H1 (cell line): ENCODE measurements at regions not wholly inside any gene's neighbourhood (a gene's known extent, or its start where the extent isn't known, plus 50 kb on each side); places are given as distances from the start of the nearest gene placed in this dataset.

ENCODE experiments used
- CTCF ChIA-PET: fragments of 300-600 bp; sonication (Branson Sonifier 250); formaldehyde crosslinking; loops from one replicate; lab custom pipeline; 2021; ENCODE audit not compliant: partially characterized antibody; lab: Charles Lee
- POLR2A ChIA-PET: fragments of 300-600 bp; sonication (Branson Sonifier 250); formaldehyde crosslinking; loops from one replicate; lab custom pipeline; 2021; ENCODE audit warnings: inconsistent platforms; ENCODE audit not compliant: partially characterized antibody; lab: Charles Lee
- DNase-seq, 2 experiments: peaks; one replicate each; pipeline versions ENCODE4 v3.0.0 to v3.0.0-alpha.2; 2010 to 2022; ENCODE audit warnings: low spot score in 2 of 2, low read depth in 1 of 2, mixed read lengths in 1 of 2
- FAIRE-seq: peaks from 2 replicates; lab custom pipeline; 2011; peaks lifted over from hg19 to GRCh38; lab: Jason Lieb, UNC
- H2AFZ ChIP-seq: 2 replicates; pipeline ENCODE4 v1.8.1; 2012; ENCODE audit warnings: low read length, inconsistent platforms
- H2AK5ac ChIP-seq: 2 replicates; pipeline ENCODE4 v1.6.1; 2013; ENCODE audit warnings: low read depth, low read length
- H2BK120ac ChIP-seq: replicated peaks from 2 replicates; pipeline ENCODE3; 2013; ENCODE audit warnings: low read depth, low read length, inconsistent platforms
- H2BK12ac ChIP-seq: 2 replicates; pipeline ENCODE4 v1.6.1; 2013; ENCODE audit warnings: low read depth, low read length
- H2BK15ac ChIP-seq: 2 replicates; pipeline ENCODE4 v1.6.1; 2013; ENCODE audit warnings: low read length
- H2BK20ac ChIP-seq: 2 replicates; pipeline ENCODE4 v1.6.1; 2013; ENCODE audit warnings: low read length
- H2BK5ac ChIP-seq: 2 replicates; pipeline ENCODE4 v1.6.1; 2013; ENCODE audit warnings: low read depth, low read length
- H3K14ac ChIP-seq: 2 replicates; pipeline ENCODE4 v1.6.1; 2013; ENCODE audit warnings: inconsistent platforms; ENCODE audit not compliant: insufficient read length
- H3K18ac ChIP-seq: 2 replicates; pipeline ENCODE4 v1.6.1; 2013; ENCODE audit warnings: low read length; ENCODE audit errors: extremely low read depth
- H3K23ac ChIP-seq: 2 replicates; pipeline ENCODE4 v1.6.1; 2013; ENCODE audit warnings: inconsistent platforms; ENCODE audit not compliant: insufficient read length
- H3K23me2 ChIP-seq: 2 replicates; pipeline ENCODE4 v1.6.1; 2013; ENCODE audit warnings: low read depth, low read length
- H3K27ac ChIP-seq: 2 replicates; pipeline ENCODE4 v1.6.1; 2011; ENCODE audit warnings: low read depth, low read length, inconsistent platforms
- H3K27me3 ChIP-seq, 4 experiments: replicated peaks in 1 of 4; 1 replicate in 1 of 4; 2 replicates in 3 of 4; pipeline versions ENCODE4 v1.6.1 to v1.8.1; 2011 to 2013; ENCODE audit warnings: low read length in 3 of 4, mild to moderate bottlenecking in 3 of 4, inconsistent platforms in 2 of 4, mixed read lengths in 2 of 4, moderate library complexity in 1 of 4; ENCODE audit not compliant: control insufficient read depth in 3 of 4, insufficient read depth in 3 of 4; ENCODE audit errors: extremely low read depth in 1 of 4
- H3K36me3 ChIP-seq, 4 experiments: 2 replicates each; pipeline versions ENCODE4 v1.6.1 to v1.8.1; 2011 to 2013; ENCODE audit warnings: mild to moderate bottlenecking in 4 of 4, low read length in 3 of 4, moderate library complexity in 2 of 4, control low read depth in 1 of 4, inconsistent platforms in 1 of 4; ENCODE audit not compliant: insufficient read depth in 4 of 4, control insufficient read depth in 2 of 4
- H3K4ac ChIP-seq: replicated peaks from 2 replicates; pipeline ENCODE3; 2013; ENCODE audit warnings: low read length, low read depth, mixed read lengths, inconsistent platforms; ENCODE audit not compliant: insufficient read length
- H3K4me1 ChIP-seq, 4 experiments: replicated peaks in 1 of 4; 1 replicate in 1 of 4; 2 replicates in 3 of 4; pipeline versions ENCODE4 v1.6.1 to v1.8.1; 2011 to 2013; ENCODE audit warnings: low read length in 3 of 4, inconsistent platforms in 2 of 4, mixed read lengths in 1 of 4; ENCODE audit not compliant: insufficient read depth in 4 of 4, control insufficient read depth in 3 of 4
- H3K4me2 ChIP-seq, 2 experiments: 2 replicates each; pipeline versions ENCODE4 v1.6.1 to v1.8.1; 2011 to 2013; ENCODE audit warnings: low read depth in 2 of 2, low read length in 2 of 2, control low read depth in 1 of 2, inconsistent platforms in 1 of 2, mild to moderate bottlenecking in 1 of 2; ENCODE audit not compliant: insufficient read depth in 1 of 2
- H3K4me3 ChIP-seq, 4 experiments: fragments of 200-600, 300-600 bp in 1 of 4; sonication (generic), shearing (Covaris generic), sonication (Bioruptor Twin) in 1 of 4; 2 replicates each; pipeline versions ENCODE4 v1.5.1 to v1.8.1; 2011 to 2016; ENCODE audit warnings: low read length in 4 of 4, low read depth in 3 of 4, control low read depth in 2 of 4, inconsistent platforms in 2 of 4, mild to moderate bottlenecking in 2 of 4, mixed read lengths in 1 of 4, moderate library complexity in 1 of 4; ENCODE audit not compliant: insufficient read depth in 2 of 4; ENCODE audit errors: extremely low read depth in 1 of 4
- H3K56ac ChIP-seq: replicated peaks from 2 replicates; pipeline ENCODE3; 2013; ENCODE audit warnings: low read depth, mild to moderate bottlenecking, mixed read lengths, low read length, inconsistent platforms; ENCODE audit not compliant: insufficient read length
- H3K79me1 ChIP-seq: 2 replicates; pipeline ENCODE4 v1.6.1; 2013; ENCODE audit warnings: low read depth, low read length, control low read depth
- H3K79me2 ChIP-seq, 2 experiments: 2 replicates each; pipeline versions ENCODE4 v1.6.1 to v1.8.1; 2012 to 2013; ENCODE audit warnings: low read length in 2 of 2, mild to moderate bottlenecking in 2 of 2, inconsistent platforms in 1 of 2; ENCODE audit not compliant: insufficient read depth in 2 of 2, control insufficient read depth in 1 of 2
- H3K9ac ChIP-seq, 4 experiments: replicated peaks in 1 of 4; 1 replicate in 1 of 4; 2 replicates in 3 of 4; pipeline versions ENCODE4 v1.6.1 to v1.8.1; 2011 to 2013; ENCODE audit warnings: low read depth in 3 of 4, low read length in 3 of 4, control low read depth in 2 of 4, mild to moderate bottlenecking in 2 of 4, moderate library complexity in 2 of 4, inconsistent platforms in 1 of 4; ENCODE audit errors: extremely low read depth in 1 of 4
- H3K9me3 ChIP-seq, 2 experiments: 2 replicates each; pipeline versions ENCODE4 v1.6.1 to v1.8.1; 2012 to 2013; ENCODE audit warnings: mild to moderate bottlenecking in 2 of 2, moderate library complexity in 2 of 2, control low read depth in 1 of 2, inconsistent platforms in 1 of 2, low read depth in 1 of 2, low read length in 1 of 2, mixed read lengths in 1 of 2; ENCODE audit not compliant: insufficient read depth in 2 of 2
- H4K20me1 ChIP-seq, 2 experiments: replicated peaks in 1 of 2; 2 replicates each; pipeline versions ENCODE3 to v1.8.1; 2011 to 2013; ENCODE audit warnings: inconsistent platforms in 2 of 2, low read length in 2 of 2, mild to moderate bottlenecking in 1 of 2; ENCODE audit not compliant: insufficient read depth in 2 of 2, control insufficient read depth in 1 of 2
- H4K5ac ChIP-seq: 2 replicates; pipeline ENCODE4 v1.6.1; 2013; ENCODE audit warnings: low read length, low read depth, mixed read lengths, inconsistent platforms; ENCODE audit not compliant: insufficient read length
- H4K8ac ChIP-seq: 2 replicates; pipeline ENCODE4 v1.8.0; 2013; ENCODE audit warnings: mild to moderate bottlenecking, moderate library complexity, low read length, inconsistent platforms; ENCODE audit not compliant: insufficient read depth; ENCODE audit errors: extremely low read depth
- H4K91ac ChIP-seq: replicated peaks from 2 replicates; pipeline ENCODE3; 2013; ENCODE audit warnings: low read length, mixed read lengths, inconsistent platforms; ENCODE audit not compliant: insufficient read length
- ATF2 ChIP-seq: IDR thresholded peaks from 2 replicates; pipeline ENCODE4 v1.6.1; 2012; ENCODE audit warnings: low read length, inconsistent platforms
- BACH1 ChIP-seq: IDR thresholded peaks from 2 replicates; pipeline ENCODE4 v1.6.1; 2012; ENCODE audit warnings: low read length, improper control_type of control experiment
- BCL11A ChIP-seq, 2 experiments: IDR thresholded peaks; one replicate each; pipeline ENCODE4 v1.6.1; 2011; ENCODE audit warnings: low read depth in 2 of 2, low read length in 2 of 2, mild to moderate bottlenecking in 2 of 2
- CBX8 ChIP-seq: fragments of 300-800, 300-1000 bp; sonication (generic); IDR thresholded peaks from 2 replicates; pipeline ENCODE4 v1.7.1; 2016; ENCODE audit warnings: low read depth, low read length, borderline replicate concordance
- EGR1 ChIP-seq: IDR thresholded peaks from 2 replicates; pipeline ENCODE4 v1.6.1; 2011; ENCODE audit warnings: low read depth, low read length, borderline replicate concordance
- GABPA ChIP-seq: IDR thresholded peaks from 2 replicates; pipeline ENCODE4 v1.6.1; 2011; ENCODE audit warnings: mild to moderate bottlenecking, low read length, moderate library complexity, borderline replicate concordance; ENCODE audit not compliant: insufficient read depth
- JUN ChIP-seq: IDR thresholded peaks from 2 replicates; pipeline ENCODE4 v1.6.1; 2011; ENCODE audit warnings: low read depth, mild to moderate bottlenecking, improper control_type of control experiment, low read length
- RXRA ChIP-seq: IDR thresholded peaks from 2 replicates; pipeline ENCODE4 v1.6.1; 2011; ENCODE audit warnings: low read depth, mild to moderate bottlenecking, low read length, moderate library complexity; ENCODE audit not compliant: insufficient read depth
- SAP30 ChIP-seq: fragments of 300-600 bp; sonication (generic); IDR thresholded peaks from 2 replicates; pipeline ENCODE4 v1.7.1; 2012; ENCODE audit warnings: low read length, moderate library complexity, mild to moderate bottlenecking, inconsistent platforms; ENCODE audit not compliant: insufficient read depth, insufficient replicate concordance
- SP4 ChIP-seq: IDR thresholded peaks from 2 replicates; pipeline ENCODE4 v1.6.1; 2012; ENCODE audit warnings: low read length, inconsistent platforms
- YY1 ChIP-seq: IDR thresholded peaks from 2 replicates; pipeline ENCODE4 v1.6.1; 2011; ENCODE audit warnings: low read depth, mild to moderate bottlenecking, low read length
- ZNF274 ChIP-seq: IDR thresholded peaks from 2 replicates; pipeline ENCODE4 v1.7.0; 2012; ENCODE audit warnings: low read length, borderline replicate concordance; ENCODE audit errors: extremely low read depth
- WGBS, 2 experiments: shearing (Covaris generic) in 1 of 2; methylation state at CpG; one replicate each; pipeline versions ENCODE4 v1.1.6 to v1.1.7; 2013 to 2015; ENCODE audit warnings: low lambda C conversion rate in 2 of 2, mixed read lengths in 2 of 2, inconsistent platforms in 1 of 2, low coverage in 1 of 2, missing lambda C conversion rate in 1 of 2; ENCODE audit not compliant: insufficient replicate concordance in 2 of 2, insufficient coverage in 1 of 2, insufficient read length in 1 of 2; ENCODE audit errors: extremely low coverage in 1 of 2, missing lambda C conversion rate in 1 of 2; 5-methylcytosine and 5-hydroxymethylcytosine counted together

- WGBS, 2 experiments = 97% methylated on average over 5 of the region's 5 CpGs; no CpG with 5 or more reads in 1 of the 2 experiments
- Histone ChIP-seq H3K23me2 (no peaks in the 10 kb centered on the region; the same call in 1 of the 2 replicates), H2BK15ac (no peak overlapping the region), H2AK5ac (no peak overlapping the region), H2BK120ac (no peak overlapping the region), H2AFZ (no peak overlapping the region), H3K9me3 (no peaks in the 10 kb centered on the region), H3K9ac (no peak overlapping the region), H3K4me1 (no peaks in the 10 kb centered on the region), H3K4me3 (no peak overlapping the region), H3K14ac (no peak overlapping the region), H4K20me1 (no peaks in the 10 kb centered on the region), H3K27me3 (no peaks in the 10 kb centered on the region), H3K18ac (no peak overlapping the region), H3K56ac (no peak overlapping the region), H3K4ac (no peak overlapping the region), H2BK12ac (no peak overlapping the region), H3K27ac (no peak overlapping the region), H3K36me3 (no peaks in the 10 kb centered on the region), H4K5ac (no peak overlapping the region), H2BK20ac (no peak overlapping the region), H3K23ac (no peak overlapping the region), H4K8ac (no peak overlapping the region), H3K79me2 (no peaks in the 10 kb centered on the region), H2BK5ac (no peak overlapping the region), H3K79me1 (no peaks in the 10 kb centered on the region), H3K4me2 (no peak overlapping the region), H4K91ac (no peak overlapping the region)
- FAIRE-seq = no peak
- TF ChIP-seq ATF2 (no peak), EGR1 (no peak), RXRA (no peak), CBX8 (no peak), SAP30 (no peak), SP4 (no peak), YY1 (no peak), JUN (no peak), GABPA (no peak), BCL11A (IDR thresholded peaks at IDR 0.05; ENCODE audit: low read depth in 2 of 2, low read length in 2 of 2) (no peak), ZNF274 (no peak), BACH1 (no peak)
- DNase-seq = no peak
- CTCF ChIA-PET = interaction anchor here (0.6 kb wide), 1 partner anchor 362 kb away, joined by 4 read pairs; no protein-coding TSS in a partner anchor
- POLR2A ChIA-PET = interaction anchor here (1.1 kb wide), 1 partner anchor 49 kb away, joined by 5 read pairs; no protein-coding TSS in a partner anchor
Observed at GRCh38 chr4:123524958-123525628, 128.5 kb downstream of the SPRY1 start.
